ENCODE measurements at regions not wholly inside any gene's neighbourhood (a gene's known extent, or its start where the extent isn't known, plus 50 kb on each side); places are given as distances from the start of the nearest gene placed in this dataset.

- TF ChIP-seq CTCF (IDR thresholded peaks at IDR 0.05) (no peak), POLR2A (IDR thresholded peaks at IDR 0.05) (no peak)
These were observed 52.0 kb upstream of the KCNIP1 start for GRCh38 chr5:170451747-170452365.
